Right renal pelvis (tissue), 4 donors: ENCODE measurements at regions not wholly inside any gene's neighbourhood (a gene's known extent, or its start where the extent isn't known, plus 50 kb on each side); places are given as distances from the start of the nearest gene placed in this dataset.

Experiments used
- DNase-seq, 4 donors: peaks; one replicate each; pipeline ENCODE4 v3.0.0-alpha.2; 2013; ENCODE audit warnings: low read depth in 4 of 4, low spot score in 3 of 4, missing footprints in 1 of 4

- DNase-seq: no peak
These were observed 107.5 kb upstream of the TEX51 start for GRCh38 chr2:126790987-126791780.

GRCh38 chr2:126792186-126792585 is 106.5 kb upstream of the TEX51 start:
- DNase-seq: no peak

- DNase-seq: no peak
These were observed 105.7 kb upstream of the TEX51 start for GRCh38 chr2:126792993-126793392.

GRCh38 chr2:126793885-126794613 is 104.6 kb upstream of the TEX51 start:
- no peak for DNase-seq

- no peak for DNase-seq
These were observed 103.0 kb upstream of the TEX51 start for GRCh38 chr2:126795656-126796055.

- DNase-seq: no peak
These were observed 101.6 kb upstream of the TEX51 start for GRCh38 chr2:126796931-126797621.

GRCh38 chr2:126797622-126798275 is 100.9 kb upstream of the TEX51 start:
- DNase-seq: no peak

- DNase-seq: no peak
These were observed 100.2 kb upstream of the TEX51 start for GRCh38 chr2:126798276-126799140.

- no peak for DNase-seq
These were observed 99.4 kb upstream of the TEX51 start for GRCh38 chr2:126799301-126799700.

GRCh38 chr2:126801473-126801872 is 97.2 kb upstream of the TEX51 start:
- no peak for DNase-seq

- no peak for DNase-seq
These were observed 96.4 kb upstream of the TEX51 start for GRCh38 chr2:126802316-126802715.

- DNase-seq: no peak
These were observed 95.8 kb upstream of the TEX51 start for GRCh38 chr2:126802774-126803433.

- no peak for DNase-seq
These were observed 95.3 kb upstream of the TEX51 start for GRCh38 chr2:126803434-126803775.

- no peak for DNase-seq
These were observed 94.3 kb upstream of the TEX51 start for GRCh38 chr2:126804347-126804746.

- no peak for DNase-seq
These were observed 89.8 kb upstream of the TEX51 start for GRCh38 chr2:126808929-126809328.

GRCh38 chr2:126809340-126809739 is 89.3 kb upstream of the TEX51 start:
- DNase-seq: no peak

- no peak for DNase-seq
These were observed 88.7 kb upstream of the TEX51 start for GRCh38 chr2:126810001-126810400.

GRCh38 chr2:126811101-126811500 is 87.6 kb upstream of the TEX51 start:
- no peak for DNase-seq

- no peak for DNase-seq
These were observed 81.5 kb upstream of the TEX51 start for GRCh38 chr2:126817172-126817571.

GRCh38 chr2:126822115-126822514 is 76.6 kb upstream of the TEX51 start:
- no peak for DNase-seq
